Ishikawa (cell line): ENCODE measurements at regions not wholly inside any gene's neighbourhood (a gene's known extent, or its start where the extent isn't known, plus 50 kb on each side); places are given as distances from the start of the nearest gene placed in this dataset.

Experiments used
- CEBPB ChIP-seq: IDR thresholded peaks from 2 replicates; pipeline ENCODE4 v1.6.1; 2012
- CREB1 ChIP-seq: IDR thresholded peaks from 2 replicates; pipeline ENCODE4 v1.6.1; 2012; ENCODE audit warnings: low read depth
- EGR1 ChIP-seq: IDR thresholded peaks from 2 replicates; pipeline ENCODE4 v1.6.1; 2012
- EP300 ChIP-seq: IDR thresholded peaks from 2 replicates; pipeline ENCODE4 v1.6.1; 2012; ENCODE audit warnings: borderline replicate concordance
- FOXM1 ChIP-seq: IDR thresholded peaks from 2 replicates; pipeline ENCODE4 v1.6.1; 2012; ENCODE audit warnings: low read depth, borderline replicate concordance
- MAX ChIP-seq: IDR thresholded peaks from 2 replicates; pipeline ENCODE4 v1.6.1; 2012
- NFIC ChIP-seq: IDR thresholded peaks from 2 replicates; pipeline ENCODE4 v1.6.1; 2012
- RAD21 ChIP-seq: IDR thresholded peaks from 2 replicates; pipeline ENCODE4 v1.6.1; 2012; ENCODE audit warnings: low read depth
- REST ChIP-seq: IDR thresholded peaks from 2 replicates; pipeline ENCODE4 v1.6.1; 2012; ENCODE audit warnings: low read depth, mild to moderate bottlenecking
- TAF1 ChIP-seq: IDR thresholded peaks from 2 replicates; pipeline ENCODE4 v1.6.1; 2012; ENCODE audit warnings: low read depth, mild to moderate bottlenecking
- TCF12 ChIP-seq: IDR thresholded peaks from 2 replicates; pipeline ENCODE4 v1.6.1; 2012; ENCODE audit warnings: low read depth
- TEAD4 ChIP-seq: IDR thresholded peaks from 2 replicates; pipeline ENCODE4 v1.6.1; 2012
- USF1 ChIP-seq: IDR thresholded peaks from 2 replicates; pipeline ENCODE4 v1.6.1; 2012
- YY1 ChIP-seq: IDR thresholded peaks from 2 replicates; pipeline ENCODE4 v1.6.1; 2012; ENCODE audit warnings: low read depth
- ZBTB7A ChIP-seq: IDR thresholded peaks from 2 replicates; pipeline ENCODE4 v1.6.1; 2012; ENCODE audit warnings: low read depth

GRCh38 chr14:92248696-92249095 is 74.3 kb upstream of the SLC24A4 start:
- TF ChIP-seq YY1: no peak
- TF ChIP-seq MAX: no peak
- no peak for TF ChIP-seq NFIC
- no peak for TF ChIP-seq RAD21
- TF ChIP-seq EGR1: no peak
- no peak for TF ChIP-seq REST

GRCh38 chr14:92252323-92252722 is 70.6 kb upstream of the SLC24A4 start:
- TF ChIP-seq NFIC: no peak

- TF ChIP-seq EP300 (peak; percentile 24; the same call in 1 of the 2 replicates), MAX (peak; percentile 71), CREB1 (no peak), TAF1 (no peak), EGR1 (peak; percentile 98), TCF12 (0 out of 2 replicates have a peak, but pooled peaks have one; percentile 42), USF1 (peak; percentile 46; the same call in 1 of the 2 replicates), CEBPB (no peak), FOXM1 (no peak), RAD21 (peak; percentile 6), NFIC (peak; percentile 36; the same call in 1 of the 2 replicates), YY1 (no peak), TEAD4 (peak; percentile 79), ZBTB7A (no peak), REST (no peak)
Measured at GRCh38 chr14:92253381-92253894, 69.5 kb upstream of the SLC24A4 start.

- TF ChIP-seq TAF1 (no peak), YY1 (no peak)
Measured at GRCh38 chr14:92254786-92255185, 68.2 kb upstream of the SLC24A4 start.

- no peak for TF ChIP-seq USF1
- TF ChIP-seq CEBPB: no peak
- TF ChIP-seq EGR1: no peak
- TF ChIP-seq REST: no peak
Measured at GRCh38 chr14:92258934-92259333, 64.0 kb upstream of the SLC24A4 start.
